ENCODE measurements at regions not wholly inside any gene's neighbourhood (a gene's known extent, or its start where the extent isn't known, plus 50 kb on each side); places are given as distances from the start of the nearest gene placed in this dataset.
"Not testable (repeated sequence)": the region's sequence is repeated elsewhere in the genome, so short reads cannot be mapped to it uniquely, and the experiment has no call there.

DNA sequence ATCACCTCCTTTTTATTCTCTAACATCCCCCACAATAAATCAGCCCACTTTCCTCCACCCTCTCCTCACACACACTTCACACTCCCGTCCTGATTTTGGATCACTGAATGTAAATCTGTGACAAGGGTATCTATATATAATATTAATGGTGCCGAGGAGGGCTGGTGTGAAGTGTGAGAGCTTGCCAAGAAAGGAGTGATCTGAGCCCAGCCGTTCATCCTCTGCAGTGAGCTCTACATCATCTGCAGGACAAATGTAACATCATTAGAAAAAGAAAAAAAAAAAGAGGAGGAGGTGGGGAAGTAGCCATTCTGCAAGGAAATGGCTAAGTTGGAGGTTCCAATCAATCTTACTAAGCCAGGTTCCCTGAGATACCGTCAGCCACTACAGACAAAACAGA lies 291.7 kb upstream of the RRP15 start:
- DNase-seq (ENCODE audit: low spot score) = no peak
- ChIA-PET POLR2A (ENCODE audit: low non-redundant PET) (no interaction called here), CTCF (interaction anchor here (0.9 kb wide), 1 partner anchor 29 kb away, joined by 3 read pairs; no protein-coding TSS in a partner anchor)
- no peak overlapping the region for H3K27ac ChIP-seq
- TF ChIP-seq, protein P1, sequence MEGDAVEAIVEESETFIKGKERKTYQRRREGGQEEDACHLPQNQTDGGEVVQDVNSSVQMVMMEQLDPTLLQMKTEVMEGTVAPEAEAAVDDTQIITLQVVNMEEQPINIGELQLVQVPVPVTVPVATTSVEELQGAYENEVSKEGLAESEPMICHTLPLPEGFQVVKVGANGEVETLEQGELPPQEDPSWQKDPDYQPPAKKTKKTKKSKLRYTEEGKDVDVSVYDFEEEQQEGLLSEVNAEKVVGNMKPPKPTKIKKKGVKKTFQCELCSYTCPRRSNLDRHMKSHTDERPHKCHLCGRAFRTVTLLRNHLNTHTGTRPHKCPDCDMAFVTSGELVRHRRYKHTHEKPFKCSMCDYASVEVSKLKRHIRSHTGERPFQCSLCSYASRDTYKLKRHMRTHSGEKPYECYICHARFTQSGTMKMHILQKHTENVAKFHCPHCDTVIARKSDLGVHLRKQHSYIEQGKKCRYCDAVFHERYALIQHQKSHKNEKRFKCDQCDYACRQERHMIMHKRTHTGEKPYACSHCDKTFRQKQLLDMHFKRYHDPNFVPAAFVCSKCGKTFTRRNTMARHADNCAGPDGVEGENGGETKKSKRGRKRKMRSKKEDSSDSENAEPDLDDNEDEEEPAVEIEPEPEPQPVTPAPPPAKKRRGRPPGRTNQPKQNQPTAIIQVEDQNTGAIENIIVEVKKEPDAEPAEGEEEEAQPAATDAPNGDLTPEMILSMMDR (conservative IDR thresholded peaks at IDR 0.05; ENCODE audit: low read depth) = no peak

DNA sequence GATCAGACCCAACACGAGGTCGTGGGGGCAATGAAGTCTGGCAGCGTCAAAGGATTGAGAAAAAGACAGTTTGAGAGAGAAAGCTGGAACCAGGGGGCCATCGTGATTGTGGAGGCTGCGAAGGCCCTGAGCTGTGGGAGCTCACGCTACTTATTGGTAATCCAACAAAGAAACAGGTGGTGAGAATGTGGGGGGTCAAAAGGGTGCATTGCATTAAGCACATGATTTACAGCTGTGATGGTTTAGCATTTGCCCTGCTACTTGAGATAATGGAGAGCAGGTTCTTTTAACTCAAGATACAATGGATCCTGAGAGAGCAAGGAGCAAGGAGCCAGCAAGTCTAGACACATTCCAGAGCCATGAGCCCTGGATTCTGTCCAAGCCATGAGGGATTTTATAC lies 276.8 kb upstream of the RRP15 start:
- DNase-seq (ENCODE audit: low spot score); CTCF ChIA-PET; POLR2A ChIA-PET (ENCODE audit: low non-redundant PET); H3K27ac ChIP-seq: not testable (repeated sequence)

DNA sequence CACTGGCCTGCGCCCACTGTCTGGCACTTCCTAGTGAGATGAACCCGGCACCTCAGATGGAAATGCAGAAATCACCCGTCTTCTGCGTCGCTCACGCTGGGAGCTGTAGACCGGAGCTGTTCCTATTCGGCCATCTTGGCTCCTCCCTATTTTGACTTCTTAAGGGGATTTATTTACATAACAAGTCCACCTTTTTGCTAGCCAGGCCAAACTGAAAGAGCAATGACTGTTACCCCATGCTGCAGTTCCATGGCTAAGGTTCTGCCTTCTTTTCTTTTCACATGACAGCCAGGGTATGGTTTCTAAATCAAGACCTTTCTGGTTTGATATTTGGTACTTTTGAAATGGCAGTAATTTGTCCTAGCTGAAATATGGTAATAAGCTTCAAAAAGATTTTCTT lies 270.0 kb upstream of the RRP15 start:
- H3K27ac ChIP-seq; DNase-seq (ENCODE audit: low spot score); CTCF ChIA-PET; POLR2A ChIA-PET (ENCODE audit: low non-redundant PET): not testable (repeated sequence)

DNA sequence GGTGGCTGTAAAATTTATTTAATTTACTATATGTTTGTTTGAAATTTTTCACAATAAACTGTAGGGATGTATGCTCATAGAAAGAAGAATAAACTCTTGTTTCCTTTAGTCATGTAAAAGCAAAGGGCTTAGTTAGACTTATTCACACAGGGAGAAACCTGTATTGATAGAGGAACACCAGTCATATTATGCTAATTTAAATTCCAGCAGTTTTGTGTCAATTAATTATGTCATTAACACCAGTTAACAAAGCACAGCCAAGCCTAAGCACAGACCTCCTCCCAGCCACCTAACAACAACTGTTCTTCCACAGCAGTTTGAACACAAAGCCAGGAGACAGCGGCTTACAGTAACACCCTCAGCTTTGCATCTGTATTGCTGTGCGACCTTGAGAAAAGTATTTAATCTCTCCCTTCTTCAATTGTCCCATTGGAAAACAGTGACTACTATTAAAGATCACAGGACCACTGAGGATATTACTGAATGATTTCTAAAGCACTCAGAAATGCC lies 260.8 kb upstream of the RRP15 start:
- TF ChIP-seq, protein P1 (conservative IDR thresholded peaks at IDR 0.05; ENCODE audit: low read depth) = no peak
- ChIA-PET CTCF (no interaction called here), POLR2A (ENCODE audit: low non-redundant PET) (no interaction called here)
- no peak for DNase-seq (ENCODE audit: low spot score)
- no peak overlapping the region for H3K27ac ChIP-seq

DNA sequence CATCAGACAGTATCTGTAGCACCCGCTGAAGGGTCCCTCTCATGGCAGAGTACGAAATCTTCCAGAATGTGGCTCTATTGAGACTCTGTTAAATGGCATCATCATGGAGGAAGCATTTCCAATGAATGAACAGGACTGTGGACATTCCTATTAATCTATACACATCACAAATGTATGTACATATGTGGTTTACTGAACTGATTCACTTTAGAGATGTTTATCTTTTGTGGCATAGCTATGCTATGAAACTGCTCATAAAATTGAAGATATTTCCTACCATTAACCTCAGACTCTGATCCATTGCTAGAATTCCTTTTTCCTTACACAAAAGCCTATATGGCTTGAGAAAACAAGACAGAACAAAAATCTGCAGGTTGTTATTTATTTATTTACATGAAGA lies 259.6 kb upstream of the RRP15 start:
- TF ChIP-seq, protein P1 (conservative IDR thresholded peaks at IDR 0.05; ENCODE audit: low read depth) = no peak
- no peak overlapping the region for H3K27ac ChIP-seq
- no peak for DNase-seq (ENCODE audit: low spot score)
- CTCF ChIA-PET = no interaction called here
- POLR2A ChIA-PET (ENCODE audit: low non-redundant PET) = no interaction called here

DNA sequence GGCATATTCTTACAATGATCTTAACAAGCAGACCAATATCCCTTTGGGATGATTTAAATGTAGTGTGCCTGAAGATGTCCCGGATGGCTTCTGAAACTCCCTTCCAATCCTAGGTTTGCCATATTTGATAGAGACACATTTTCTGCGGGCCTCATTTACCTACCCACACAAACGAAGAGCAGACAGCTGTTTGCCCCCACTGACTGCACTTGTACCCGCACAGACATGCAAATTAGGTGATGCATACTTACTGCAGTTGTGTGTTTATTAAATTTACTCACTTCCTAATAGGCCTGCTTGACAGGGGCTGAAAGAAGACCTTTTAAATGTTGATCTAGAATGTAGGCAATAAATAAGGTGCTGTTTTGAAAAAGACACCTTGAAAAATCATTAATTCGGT lies 257.9 kb upstream of the RRP15 start:
- H3K27ac ChIP-seq = no peak overlapping the region
- DNase-seq (ENCODE audit: low spot score) = no peak
- CTCF ChIA-PET = no interaction called here
- POLR2A ChIA-PET (ENCODE audit: low non-redundant PET) = no interaction called here
- TF ChIP-seq, protein P1 (conservative IDR thresholded peaks at IDR 0.05; ENCODE audit: low read depth) = no peak

DNA sequence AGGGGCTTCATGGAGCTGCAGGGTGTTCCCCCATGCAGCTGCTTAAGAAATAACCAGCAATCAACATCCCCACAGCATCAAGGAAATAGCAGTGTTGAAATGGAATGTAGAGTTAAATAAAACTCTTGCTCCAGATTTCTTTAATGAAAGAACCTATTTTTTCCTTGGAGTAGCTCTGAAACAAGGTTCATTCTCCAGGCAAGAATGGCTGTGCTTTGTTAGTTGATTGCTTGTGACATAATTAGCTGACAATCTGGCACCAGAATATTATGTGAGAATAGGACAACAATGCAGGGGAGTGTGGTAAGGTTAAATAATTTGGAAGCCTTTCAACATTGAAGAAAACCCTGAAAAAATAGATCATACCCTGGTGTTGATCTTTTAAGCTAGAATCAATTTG lies 254.2 kb upstream of the RRP15 start:
- no peak overlapping the region for H3K27ac ChIP-seq
- DNase-seq (ENCODE audit: low spot score) = no peak
- TF ChIP-seq, protein P1 (conservative IDR thresholded peaks at IDR 0.05; ENCODE audit: low read depth) = no peak
- POLR2A ChIA-PET (ENCODE audit: low non-redundant PET) = no interaction called here
- CTCF ChIA-PET = interaction anchor here (0.8 kb wide), 2 partner anchors 9 to 1288 kb away, joined by 3 to 4 read pairs; no protein-coding TSS in a partner anchor

DNA sequence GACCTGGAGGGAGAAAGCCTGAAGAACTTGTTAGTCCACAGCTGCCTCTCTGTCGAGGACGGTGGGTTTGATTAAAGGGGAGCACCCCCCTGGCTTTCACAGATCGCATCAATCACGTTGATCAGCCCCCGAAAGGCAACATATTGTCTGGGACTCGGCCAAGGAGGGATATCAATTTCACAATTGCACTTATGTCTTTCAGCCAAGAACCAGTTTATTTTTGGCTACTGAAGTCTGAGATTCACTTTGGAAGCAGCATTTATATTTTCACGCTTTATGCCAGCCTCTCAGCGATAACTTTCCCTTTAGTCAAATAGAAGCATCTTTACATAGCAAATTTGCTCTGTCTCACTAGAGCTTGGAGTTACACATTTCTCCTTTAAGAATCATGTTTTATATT lies 253.2 kb upstream of the RRP15 start:
- POLR2A ChIA-PET (ENCODE audit: low non-redundant PET) = no interaction called here
- DNase-seq (ENCODE audit: low spot score) = no peak
- H3K27ac ChIP-seq = no peak overlapping the region
- TF ChIP-seq, protein P1 (conservative IDR thresholded peaks at IDR 0.05; ENCODE audit: low read depth) = no peak
- CTCF ChIA-PET = interaction anchor here (0.6 kb wide), 1 partner anchor 828 kb away, joined by 4 read pairs; no protein-coding TSS in a partner anchor
